Loucy (cell line): ENCODE measurements at regions not wholly inside any gene's neighbourhood (a gene's known extent, or its start where the extent isn't known, plus 50 kb on each side); places are given as distances from the start of the nearest gene placed in this dataset.

ENCODE experiments used
- EZH2phosphoT487 ChIP-seq: fragments of 200-600 bp; IDR thresholded peaks from 2 replicates; pipeline ENCODE4 v1.6.1; 2018; ENCODE audit warnings: antibody characterized with exemption, mild to moderate bottlenecking, moderate library complexity, borderline replicate concordance
- TF ChIP-seq, protein P1 (sequence below): fragments of 200-600 bp; sonication (generic); conservative IDR thresholded peaks from 2 replicates; pipeline ENCODE4 v1.5.1; 2014; ENCODE audit warnings: mild to moderate bottlenecking, antibody characterized with exemption, low read length

DNA sequence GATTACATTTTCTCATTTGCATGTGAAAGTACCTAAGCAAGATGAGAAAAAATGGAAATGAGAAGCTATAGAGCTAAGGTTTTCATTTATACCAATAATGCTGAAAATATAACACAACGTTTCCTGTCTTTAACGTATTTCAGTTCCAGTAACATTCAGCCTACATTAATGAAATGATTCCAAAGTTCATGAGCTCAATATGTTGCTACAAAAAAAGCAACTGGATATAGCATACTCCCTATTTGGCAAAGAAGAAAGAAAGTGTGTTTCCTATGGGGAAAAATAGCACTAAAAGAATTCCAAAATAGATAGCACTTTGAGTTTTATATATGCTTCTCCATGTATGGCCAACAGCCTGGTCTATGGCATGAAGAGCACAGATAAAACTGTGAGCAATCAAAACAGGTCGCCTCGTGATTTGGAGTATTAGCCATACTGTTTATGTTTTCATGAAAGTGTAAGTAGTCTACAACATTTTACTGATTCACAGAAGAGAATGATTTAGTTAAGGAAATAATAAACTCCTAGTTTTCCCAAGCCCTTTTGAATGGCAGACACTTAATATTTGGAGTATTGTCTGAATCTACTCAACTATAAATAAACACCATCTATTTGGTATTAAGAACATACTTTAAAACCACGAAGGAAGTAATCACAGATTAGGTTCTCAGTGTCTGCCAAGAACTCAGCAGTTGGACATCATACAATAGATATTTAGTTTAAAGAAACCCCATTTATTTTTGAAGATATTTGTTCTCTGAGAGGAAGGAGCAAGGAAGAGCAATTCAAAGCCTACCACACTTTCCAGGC is 258.7 kb upstream of the RASA1 start:
- TF ChIP-seq, protein P1, sequence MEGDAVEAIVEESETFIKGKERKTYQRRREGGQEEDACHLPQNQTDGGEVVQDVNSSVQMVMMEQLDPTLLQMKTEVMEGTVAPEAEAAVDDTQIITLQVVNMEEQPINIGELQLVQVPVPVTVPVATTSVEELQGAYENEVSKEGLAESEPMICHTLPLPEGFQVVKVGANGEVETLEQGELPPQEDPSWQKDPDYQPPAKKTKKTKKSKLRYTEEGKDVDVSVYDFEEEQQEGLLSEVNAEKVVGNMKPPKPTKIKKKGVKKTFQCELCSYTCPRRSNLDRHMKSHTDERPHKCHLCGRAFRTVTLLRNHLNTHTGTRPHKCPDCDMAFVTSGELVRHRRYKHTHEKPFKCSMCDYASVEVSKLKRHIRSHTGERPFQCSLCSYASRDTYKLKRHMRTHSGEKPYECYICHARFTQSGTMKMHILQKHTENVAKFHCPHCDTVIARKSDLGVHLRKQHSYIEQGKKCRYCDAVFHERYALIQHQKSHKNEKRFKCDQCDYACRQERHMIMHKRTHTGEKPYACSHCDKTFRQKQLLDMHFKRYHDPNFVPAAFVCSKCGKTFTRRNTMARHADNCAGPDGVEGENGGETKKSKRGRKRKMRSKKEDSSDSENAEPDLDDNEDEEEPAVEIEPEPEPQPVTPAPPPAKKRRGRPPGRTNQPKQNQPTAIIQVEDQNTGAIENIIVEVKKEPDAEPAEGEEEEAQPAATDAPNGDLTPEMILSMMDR, result no peak
- no peak for TF ChIP-seq EZH2phosphoT487
